GM12878 (cell line): ENCODE measurements at regions not wholly inside any gene's neighbourhood (a gene's known extent, or its start where the extent isn't known, plus 50 kb on each side); places are given as distances from the start of the nearest gene placed in this dataset.

Source experiments
- ATAC-seq: fragments of 200-7000 bp; cut with Tn5 transposase; 3 replicates; pipeline ENCODE4 v1.9.1; 2020; ENCODE audit warnings: mild to moderate bottlenecking, moderate library complexity
- BruUV-seq: library from RNA; stranded (reverse); fragments of 400-500 nt; replicated peaks from 2 replicates; lab custom pipeline; 2021; lab: Mats Ljungman, UMichigan
- CTCF ChIA-PET: fragments of 300-600 bp; sonication (Branson Sonifier 250); formaldehyde crosslinking; extraction: SDS; loops from one replicate; lab custom pipeline; 2021; ENCODE audit warnings: inconsistent platforms; lab: Yijun Ruan, JAX
- POLR2A ChIA-PET: fragments of 350-600 bp; formaldehyde crosslinking; extraction: SDS; loops from one replicate; lab custom pipeline; 2021; ENCODE audit warnings: inconsistent platforms; lab: Charles Lee
- RAD21 ChIA-PET: fragments of 300-600 bp; sonication (Branson Sonifier 250); formaldehyde crosslinking; loops from one replicate; lab custom pipeline; 2023; ENCODE audit warnings: antibody characterized with exemption; ENCODE audit not compliant: unreplicated experiment; lab: Charles Lee
- SMC1A ChIA-PET: fragments of 300-600 bp; sonication (Branson Sonifier 250); formaldehyde crosslinking; loops from one replicate; lab custom pipeline; 2023; ENCODE audit not compliant: unreplicated experiment, uncharacterized antibody; lab: Charles Lee
- DNase-seq: peaks from one replicate; pipeline ENCODE4 v3.0.0-alpha.2; 2011; ENCODE audit warnings: low read depth, low spot score
- FAIRE-seq: peaks from 3 replicates; lab custom pipeline; 2011; peaks lifted over from hg19 to GRCh38; lab: Jason Lieb, UNC
- H2AFZ ChIP-seq: 2 replicates; pipeline ENCODE4 v1.6.0; 2011; ENCODE audit warnings: low read depth, low read length, control low read depth; ENCODE audit not compliant: control insufficient read depth
- H3K27ac ChIP-seq: 2 replicates; pipeline ENCODE4 v1.5.1; 2011; ENCODE audit warnings: control low read depth; ENCODE audit not compliant: control insufficient read depth, insufficient read depth
- H3K27me3 ChIP-seq, 2 experiments: replicated peaks in 1 of 2; 2 replicates each; pipeline versions ENCODE4 v1.6.0 to v1.6.1; 2011; ENCODE audit warnings: low read length in 1 of 2; ENCODE audit not compliant: control insufficient read depth in 2 of 2, insufficient read depth in 2 of 2
- H3K36me3 ChIP-seq, 2 experiments: 2 replicates each; pipeline ENCODE4 v1.5.1; 2011; ENCODE audit warnings: low read length in 1 of 2; ENCODE audit not compliant: control insufficient read depth in 2 of 2, insufficient read depth in 2 of 2
- H3K4me1 ChIP-seq: 2 replicates; pipeline ENCODE4 v1.6.1; 2011; ENCODE audit warnings: mild to moderate bottlenecking, low read length, moderate library complexity, mixed read lengths; ENCODE audit not compliant: control insufficient read depth, insufficient read depth
- H3K4me2 ChIP-seq: 2 replicates; pipeline ENCODE4 v1.6.0; 2011; ENCODE audit warnings: control low read depth; ENCODE audit not compliant: control insufficient read depth, insufficient read depth
- H3K4me3 ChIP-seq: fragments of 200-600 bp; sonication (generic); 2 replicates; pipeline ENCODE4 v1.5.1; 2016
- H3K79me2 ChIP-seq: 2 replicates; pipeline ENCODE4 v1.6.0; 2011; ENCODE audit warnings: low read length; ENCODE audit not compliant: control insufficient read depth, insufficient read depth
- H3K9ac ChIP-seq: 2 replicates; pipeline ENCODE4 v1.8.0; 2011; ENCODE audit warnings: low read length, control low read depth, mixed read lengths; ENCODE audit not compliant: control insufficient read depth, insufficient read depth
- H3K9me3 ChIP-seq: replicated peaks from 3 replicates; pipeline ENCODE4 v1.5.1; 2011; ENCODE audit warnings: mild to moderate bottlenecking, low read length; ENCODE audit not compliant: control insufficient read depth, insufficient read depth
- H4K20me1 ChIP-seq: 2 replicates; pipeline ENCODE4 v1.6.0; 2011; ENCODE audit not compliant: control insufficient read depth, insufficient read depth
- ATF7 ChIP-seq: fragments of 450-650 bp; IDR thresholded peaks from 2 replicates; pipeline ENCODE4 v1.6.1; 2016; ENCODE audit warnings: low read depth, mild to moderate bottlenecking
- EP300 ChIP-seq, 2 experiments: fragments of 150-350 bp in 1 of 2; IDR thresholded peaks; 2 replicates each; pipeline ENCODE4 v1.6.1; 2011 to 2012; ENCODE audit warnings: low read depth in 2 of 2, low read length in 2 of 2, borderline replicate concordance in 1 of 2, improper control_type of control experiment in 1 of 2, inconsistent platforms in 1 of 2; ENCODE audit not compliant: control insufficient read depth in 1 of 2
- KAT2A ChIP-seq: conservative IDR thresholded peaks from 2 replicates; pipeline ENCODE4 v1.6.1; 2011; ENCODE audit warnings: low read depth, low read length; ENCODE audit not compliant: control insufficient read depth
- MEF2A ChIP-seq: IDR thresholded peaks from 2 replicates; pipeline ENCODE4 v1.6.1; 2011; ENCODE audit warnings: low read depth, mild to moderate bottlenecking, low read length, moderate library complexity; ENCODE audit not compliant: insufficient read depth
- MEF2B ChIP-seq: fragments of 450-650 bp; IDR thresholded peaks from 2 replicates; pipeline ENCODE4 v1.6.1; 2018; ENCODE audit warnings: mild to moderate bottlenecking, moderate library complexity; ENCODE audit not compliant: partially characterized antibody, poor library complexity, severe bottlenecking
- MTA3 ChIP-seq: IDR thresholded peaks from 2 replicates; pipeline ENCODE4 v1.6.1; 2012; ENCODE audit warnings: low read length, inconsistent platforms, borderline replicate concordance
- NKRF ChIP-seq: fragments of 450-650 bp; conservative IDR thresholded peaks from 2 replicates; pipeline ENCODE4 v1.6.1; 2017; ENCODE audit warnings: mild to moderate bottlenecking, moderate library complexity
- PBX3 ChIP-seq: IDR thresholded peaks from 2 replicates; pipeline ENCODE4 v1.6.1; 2011; ENCODE audit warnings: mild to moderate bottlenecking, low read depth, low read length, moderate library complexity; ENCODE audit not compliant: insufficient replicate concordance
- RAD21 ChIP-seq: IDR thresholded peaks from 2 replicates; pipeline ENCODE4 v1.6.1; 2011; ENCODE audit warnings: mild to moderate bottlenecking, low read depth, low read length, moderate library complexity; ENCODE audit not compliant: insufficient read depth
- SKIL ChIP-seq: fragments of 450-650 bp; IDR thresholded peaks from 2 replicates; pipeline ENCODE4 v1.6.1; 2017; ENCODE audit warnings: mild to moderate bottlenecking, low read depth, inconsistent platforms; ENCODE audit not compliant: poor library complexity, severe bottlenecking
- SREBF2 ChIP-seq: IDR thresholded peaks from 2 replicates; pipeline ENCODE4 v1.6.1; 2012; ENCODE audit warnings: mild to moderate bottlenecking, low read length
- TAF1 ChIP-seq: IDR thresholded peaks from 2 replicates; pipeline ENCODE4 v1.6.1; 2011; ENCODE audit warnings: mild to moderate bottlenecking, low read depth, low read length, borderline replicate concordance
- ZNF207 ChIP-seq: fragments of 450-650 bp; IDR thresholded peaks from 2 replicates; pipeline ENCODE4 v1.6.1; 2014; ENCODE audit warnings: antibody characterized with exemption, mild to moderate bottlenecking, borderline replicate concordance
- WGBS: methylation state at CpG from one replicate; pipeline ENCODE4 v1.1.6; 2016; ENCODE audit warnings: low lambda C conversion rate; ENCODE audit not compliant: insufficient replicate concordance, insufficient coverage; ENCODE audit errors: missing lambda C conversion rate; 5-methylcytosine and 5-hydroxymethylcytosine counted together
- in situ Hi-C: fragments of 300-500 bp; cut with MboI; formaldehyde crosslinking; loops from 9 replicates; pipeline ENCODE4 v1.14.3; 2018; ENCODE audit warnings: mixed read lengths
- intact Hi-C: fragments of 100-400 bp; cut with micrococcal nuclease; formaldehyde crosslinking; loops from one replicate; pipeline ENCODE4 v1.14.2; 2022; ENCODE audit not compliant: unreplicated experiment
- TF ChIP-seq, protein P1 (sequence below): fragments of 450-650 bp; formaldehyde crosslinking; IDR thresholded peaks from 2 replicates; pipeline ENCODE4 v1.5.0; 2022; ENCODE audit warnings: mild to moderate bottlenecking, missing genetic modification characterization

DNA sequence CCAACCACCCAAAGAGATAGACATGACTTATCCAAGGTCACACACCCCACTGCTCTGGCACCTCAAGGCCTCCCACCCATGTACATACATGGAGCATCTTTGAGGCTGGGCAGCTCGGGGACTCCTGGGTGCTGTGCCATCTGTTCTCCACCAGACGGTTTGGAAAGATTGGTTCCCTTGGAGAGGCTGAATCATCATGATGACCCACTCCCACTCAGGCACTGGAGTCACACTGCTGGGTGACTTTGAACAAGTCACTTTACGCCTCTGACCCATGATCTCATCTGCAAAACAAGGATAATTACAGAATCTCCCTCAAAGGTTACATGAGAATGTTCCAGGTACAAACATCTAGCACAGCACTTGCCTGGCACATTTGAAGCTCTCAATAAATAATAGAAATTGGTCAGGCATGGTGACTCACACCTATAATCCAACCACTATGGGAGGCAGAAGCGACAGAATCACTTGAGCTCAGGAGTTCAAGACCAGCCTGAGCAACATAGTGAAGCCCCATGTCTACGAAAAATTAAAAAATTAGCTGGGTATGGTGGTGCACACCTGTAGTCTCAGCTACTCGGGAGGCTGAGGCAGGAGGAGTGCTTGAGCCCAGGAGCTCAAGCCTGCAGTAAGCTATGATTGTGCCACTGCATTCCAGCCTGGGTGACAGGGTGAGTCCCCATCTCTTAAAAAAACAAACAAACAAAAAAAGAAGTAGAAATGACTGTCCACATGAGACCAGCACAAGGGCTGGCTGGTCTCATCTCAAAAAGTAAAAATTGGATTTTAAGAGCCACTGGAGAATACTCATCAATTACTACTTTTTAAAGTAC lies 74.9 kb downstream of the RRAGC start:
- DNase-seq, result no peak
- Histone ChIP-seq H3K4me1 (no peaks in the 10 kb centered on the region), H2AFZ (no peak overlapping the region), H3K27ac (no peak overlapping the region), H4K20me1 (no peaks in the 10 kb centered on the region), H3K36me3 (no peaks in the 10 kb centered on the region), H3K9me3 (no peaks in the 10 kb centered on the region), H3K4me2 (no peak overlapping the region), H3K9ac (no peak overlapping the region), H3K27me3 (peaks cover 0 to 8% of the 10 kb centered on the region in 2 experiments; a peak in 3 of 4 replicates), H3K4me3 (no peak overlapping the region), H3K79me2 (no peaks in the 10 kb centered on the region)
- no TSS peak for BruUV-seq
- ChIA-PET POLR2A (no interaction called here), CTCF (no interaction called here), SMC1A (no interaction called here), RAD21 (no interaction called here)
- ATAC-seq, result no peak
- 46% methylated on average over 6 of the region's 6 CpGs for WGBS
- in situ Hi-C loops (no loop called here), intact Hi-C loops (no loop called here)
- FAIRE-seq, result no peak
- TF ChIP-seq ZNF207 (no peak), KAT2A (no peak), SREBF2 (no peak), ATF7 (no peak), SKIL (no peak), PBX3 (no peak), MTA3 (no peak), MEF2A (no peak), RAD21 (no peak), MEF2B (no peak), TAF1 (no peak), NKRF (no peak), EP300 (IDR thresholded peaks at IDR 0.05; ENCODE audit: borderline replicate concordance in 1 of 2, control insufficient read depth in 1 of 2, low read depth in 2 of 2, low read length in 2 of 2) (no peak)
- TF ChIP-seq, protein P1, sequence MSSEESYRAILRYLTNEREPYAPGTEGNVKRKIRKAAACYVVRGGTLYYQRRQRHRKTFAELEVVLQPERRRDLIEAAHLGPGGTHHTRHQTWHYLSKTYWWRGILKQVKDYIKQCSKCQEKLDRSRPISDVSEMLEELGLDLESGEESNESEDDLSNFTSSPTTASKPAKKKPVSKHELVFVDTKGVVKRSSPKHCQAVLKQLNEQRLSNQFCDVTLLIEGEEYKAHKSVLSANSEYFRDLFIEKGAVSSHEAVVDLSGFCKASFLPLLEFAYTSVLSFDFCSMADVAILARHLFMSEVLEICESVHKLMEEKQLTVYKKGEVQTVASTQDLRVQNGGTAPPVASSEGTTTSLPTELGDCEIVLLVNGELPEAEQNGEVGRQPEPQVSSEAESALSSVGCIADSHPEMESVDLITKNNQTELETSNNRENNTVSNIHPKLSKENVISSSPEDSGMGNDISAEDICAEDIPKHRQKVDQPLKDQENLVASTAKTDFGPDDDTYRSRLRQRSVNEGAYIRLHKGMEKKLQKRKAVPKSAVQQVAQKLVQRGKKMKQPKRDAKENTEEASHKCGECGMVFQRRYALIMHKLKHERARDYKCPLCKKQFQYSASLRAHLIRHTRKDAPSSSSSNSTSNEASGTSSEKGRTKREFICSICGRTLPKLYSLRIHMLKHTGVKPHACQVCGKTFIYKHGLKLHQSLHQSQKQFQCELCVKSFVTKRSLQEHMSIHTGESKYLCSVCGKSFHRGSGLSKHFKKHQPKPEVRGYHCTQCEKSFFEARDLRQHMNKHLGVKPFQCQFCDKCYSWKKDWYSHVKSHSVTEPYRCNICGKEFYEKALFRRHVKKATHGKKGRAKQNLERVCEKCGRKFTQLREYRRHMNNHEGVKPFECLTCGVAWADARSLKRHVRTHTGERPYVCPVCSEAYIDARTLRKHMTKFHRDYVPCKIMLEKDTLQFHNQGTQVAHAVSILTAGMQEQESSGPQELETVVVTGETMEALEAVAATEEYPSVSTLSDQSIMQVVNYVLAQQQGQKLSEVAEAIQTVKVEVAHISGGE, result no peak
